Parathyroid adenoma (tissue), 2 donors: ENCODE measurements at regions not wholly inside any gene's neighbourhood (a gene's known extent, or its start where the extent isn't known, plus 50 kb on each side); places are given as distances from the start of the nearest gene placed in this dataset.

Experiments
- H2AFZ ChIP-seq: fragments of 300-600 bp; sonication (generic); one replicate; pipeline ENCODE4 v1.7.0; 2017; ENCODE audit warnings: antibody characterized with exemption, mild to moderate bottlenecking
- H3K27ac ChIP-seq: fragments of 300-600 bp; sonication (generic); one replicate; pipeline ENCODE4 v1.7.0; 2017
- H3K27me3 ChIP-seq: fragments of 300-600 bp; sonication (generic); one replicate; pipeline ENCODE4 v1.7.0; 2017; ENCODE audit warnings: low read length; ENCODE audit not compliant: control insufficient read depth, insufficient read depth
- H3K36me3 ChIP-seq: fragments of 300-600 bp; sonication (generic); one replicate; pipeline ENCODE4 v1.7.0; 2017; ENCODE audit warnings: low read length; ENCODE audit not compliant: control insufficient read depth, insufficient read depth
- H3K4me1 ChIP-seq: fragments of 300-600 bp; sonication (generic); one replicate; pipeline ENCODE4 v1.7.0; 2017; ENCODE audit warnings: control low read depth
- H3K4me2 ChIP-seq: fragments of 300-600 bp; sonication (generic); one replicate; pipeline ENCODE4 v1.7.0; 2017; ENCODE audit warnings: low read length
- H3K4me3 ChIP-seq: fragments of 300-600 bp; sonication (generic); one replicate; pipeline ENCODE4 v1.7.0; 2017; ENCODE audit warnings: low read depth, low read length
- H3K79me2 ChIP-seq: fragments of 300-600 bp; sonication (generic); one replicate; pipeline ENCODE4 v1.7.0; 2017; ENCODE audit warnings: control low read depth
- H3K9ac ChIP-seq: fragments of 300-600 bp; sonication (generic); one replicate; pipeline ENCODE4 v1.7.0; 2017; ENCODE audit warnings: mild to moderate bottlenecking
- H3K9me3 ChIP-seq: fragments of 300-600 bp; sonication (generic); one replicate; pipeline ENCODE4 v1.7.0; 2017; ENCODE audit warnings: low read length; ENCODE audit not compliant: control insufficient read depth
- CTCF ChIP-seq: fragments of 300-600 bp; sonication (generic); IDR thresholded peaks from one replicate; pipeline ENCODE4 v1.7.0; 2017; ENCODE audit warnings: antibody characterized with exemption, mild to moderate bottlenecking
- donor health status: primary hyperparathyroidism.

- TF ChIP-seq CTCF, result no peak
- Histone ChIP-seq H3K9me3 (peaks cover 3% of the 10 kb centered on the region), H3K4me2 (no peak overlapping the region), H3K27ac (no peak overlapping the region), H3K9ac (no peak overlapping the region), H3K79me2 (no peaks in the 10 kb centered on the region), H3K4me3 (no peak overlapping the region), H2AFZ (no peak overlapping the region), H3K27me3 (no peaks in the 10 kb centered on the region), H3K4me1 (no peaks in the 10 kb centered on the region), H3K36me3 (no peaks in the 10 kb centered on the region)
Observed at GRCh38 chr7:20952916-20953315, 166.2 kb upstream of the SP8 start.

- H3K9me3 ChIP-seq, result no peaks in the 10 kb centered on the region
- H3K79me2 ChIP-seq, result no peaks in the 10 kb centered on the region
- no peak overlapping the region for H3K4me3 ChIP-seq
- no peak overlapping the region for H2AFZ ChIP-seq
- no peaks in the 10 kb centered on the region for H3K27me3 ChIP-seq
- no peak for TF ChIP-seq CTCF
- H3K9ac ChIP-seq, result no peak overlapping the region
- H3K4me2 ChIP-seq, result no peak overlapping the region
- no peaks in the 10 kb centered on the region for H3K4me1 ChIP-seq
- H3K36me3 ChIP-seq, result no peaks in the 10 kb centered on the region
- H3K27ac ChIP-seq, result no peak overlapping the region
Observed at GRCh38 chr7:20954711-20955619, 168.3 kb upstream of the SP8 start.

GRCh38 chr7:20958572-20958971 is 171.9 kb upstream of the SP8 start:
- H3K4me2 ChIP-seq, result no peak overlapping the region

GRCh38 chr7:20959281-20959680 is 172.6 kb upstream of the SP8 start:
- Histone ChIP-seq H2AFZ (no peak overlapping the region), H3K4me2 (no peak overlapping the region), H3K36me3 (no peaks in the 10 kb centered on the region), H3K27me3 (no peaks in the 10 kb centered on the region), H3K9me3 (no peaks in the 10 kb centered on the region), H3K79me2 (no peaks in the 10 kb centered on the region), H3K4me3 (no peak overlapping the region), H3K9ac (no peak overlapping the region), H3K4me1 (no peaks in the 10 kb centered on the region), H3K27ac (no peak overlapping the region)
- no peak for TF ChIP-seq CTCF

More at GRCh38 chr7:20958572-20958971, 171.9 kb upstream of the SP8 start:
- Histone ChIP-seq H3K27me3 (no peaks in the 10 kb centered on the region), H2AFZ (no peak overlapping the region), H3K9ac (no peak overlapping the region), H3K4me3 (no peak overlapping the region), H3K4me1 (no peaks in the 10 kb centered on the region), H3K36me3 (no peaks in the 10 kb centered on the region), H3K9me3 (no peaks in the 10 kb centered on the region), H3K79me2 (no peaks in the 10 kb centered on the region), H3K27ac (no peak overlapping the region)
- no peak for TF ChIP-seq CTCF
